Calu3 (cell line): ENCODE measurements at regions not wholly inside any gene's neighbourhood (a gene's known extent, or its start where the extent isn't known, plus 50 kb on each side); places are given as distances from the start of the nearest gene placed in this dataset.
"Not testable (repeated sequence)": the region's sequence is repeated elsewhere in the genome, so short reads cannot be mapped to it uniquely, and the experiment has no call there.

ENCODE experiments used
- BruUV-seq: library from RNA; stranded (reverse); fragments of 400-500 nt; replicated peaks from 2 replicates; lab custom pipeline; 2021; lab: Mats Ljungman, UMichigan
- CTCF ChIA-PET: fragments of 300-600 bp; sonication (Branson Sonifier 250); formaldehyde crosslinking; loops from one replicate; lab custom pipeline; 2022; ENCODE audit warnings: antibody characterized with exemption; lab: Charles Lee
- DNase-seq: peaks from one replicate; pipeline ENCODE4 v3.0.0; 2022
- H3K27ac Mint-ChIP-seq: one replicate; pipeline ENCODE4 v1.8.0; 2022; ENCODE audit warnings: mixed read lengths; ENCODE audit not compliant: unreplicated experiment
- H3K27me3 Mint-ChIP-seq: one replicate; pipeline ENCODE4 v1.8.0; 2022; ENCODE audit warnings: mixed read lengths; ENCODE audit not compliant: unreplicated experiment
- H3K36me3 Mint-ChIP-seq: one replicate; pipeline ENCODE4 v1.8.0; 2022; ENCODE audit warnings: mild to moderate bottlenecking, moderate library complexity, mixed read lengths; ENCODE audit not compliant: insufficient read depth, unreplicated experiment
- H3K4me1 Mint-ChIP-seq: one replicate; pipeline ENCODE4 v1.8.0; 2022; ENCODE audit warnings: mild to moderate bottlenecking, low read depth, mixed read lengths; ENCODE audit not compliant: unreplicated experiment
- H3K4me3 Mint-ChIP-seq: one replicate; pipeline ENCODE4 v1.8.0; 2022; ENCODE audit warnings: mild to moderate bottlenecking, low read depth, moderate library complexity, mixed read lengths; ENCODE audit not compliant: unreplicated experiment
- H3K9me3 Mint-ChIP-seq: one replicate; pipeline ENCODE4 v1.8.0; 2022; ENCODE audit warnings: low read depth, mixed read lengths; ENCODE audit not compliant: unreplicated experiment
- CTCF ChIP-seq: fragments of 200-600 bp; IDR thresholded peaks from one replicate; pipeline ENCODE4 v1.8.0; 2022; ENCODE audit warnings: antibody characterized with exemption; ENCODE audit not compliant: unreplicated experiment
- intact Hi-C: fragments of 100-400 bp; cut with micrococcal nuclease; formaldehyde crosslinking; loops from one replicate; pipeline ENCODE4 v1.10.0; 2022; ENCODE audit not compliant: unreplicated experiment

- H3K27ac Mint-ChIP-seq, result no peak overlapping the region
- BruUV-seq, result no TSS peak
- no peaks in the 10 kb centered on the region for H3K27me3 Mint-ChIP-seq
These were observed 154.8 kb upstream of the DAB1 start for GRCh38 chr1:57578680-57579079.

DNA sequence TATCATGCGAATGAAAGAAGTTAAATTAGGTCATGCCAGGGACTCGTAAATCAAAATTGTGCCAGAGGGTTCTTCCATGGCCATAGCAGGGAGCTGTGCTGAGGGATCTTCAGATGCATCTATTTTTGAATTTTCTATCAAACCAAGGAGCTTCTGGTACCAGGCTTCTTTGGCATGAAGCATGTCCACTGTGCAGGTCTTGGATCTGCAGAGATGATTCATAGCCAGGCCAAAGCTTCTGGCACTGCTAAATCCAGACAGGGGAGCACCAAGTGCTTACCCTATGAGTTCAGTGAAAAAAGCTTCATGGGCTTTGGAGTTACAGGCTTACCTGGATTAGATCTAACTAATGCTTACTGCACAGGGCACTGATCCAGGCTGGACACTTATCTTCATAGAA is 154.2 kb upstream of the DAB1 start:
- no peaks in the 10 kb centered on the region for H3K4me1 Mint-ChIP-seq
- no peak overlapping the region for H3K27ac Mint-ChIP-seq
- H3K27me3 Mint-ChIP-seq, result no peaks in the 10 kb centered on the region
- no TSS peak for BruUV-seq
- no peak for TF ChIP-seq CTCF
- H3K9me3 Mint-ChIP-seq, result peaks cover 3% of the 10 kb centered on the region
- CTCF ChIA-PET, result no interaction called here
- no peak for DNase-seq
- H3K4me3 Mint-ChIP-seq, result no peak overlapping the region
- H3K36me3 Mint-ChIP-seq, result no peaks in the 10 kb centered on the region
- intact Hi-C loops, result no loop called here

More at GRCh38 chr1:57578680-57579079, 154.8 kb upstream of the DAB1 start:
- no peaks in the 10 kb centered on the region for H3K36me3 Mint-ChIP-seq
- H3K4me1 Mint-ChIP-seq, result no peaks in the 10 kb centered on the region
- H3K9me3 Mint-ChIP-seq, result peaks cover 3% of the 10 kb centered on the region
- H3K4me3 Mint-ChIP-seq, result no peak overlapping the region
- CTCF ChIA-PET, result no interaction called here
- no peak for TF ChIP-seq CTCF
- DNase-seq, result no peak
- intact Hi-C loops, result no loop called here

GRCh38 chr1:57576756-57577155 is 152.9 kb upstream of the DAB1 start:
- H3K9me3 Mint-ChIP-seq, result peaks cover 6% of the 10 kb centered on the region
- no peak overlapping the region for H3K4me3 Mint-ChIP-seq
- BruUV-seq, result no TSS peak

GRCh38 chr1:57572016-57572415 is 148.2 kb upstream of the DAB1 start:
- TF ChIP-seq CTCF, result no peak
- no TSS peak for BruUV-seq
- H3K27me3 Mint-ChIP-seq, result no peaks in the 10 kb centered on the region
- no peak for DNase-seq
- intact Hi-C loops, result no loop called here
- peaks cover 6% of the 10 kb centered on the region for H3K9me3 Mint-ChIP-seq
- H3K4me1 Mint-ChIP-seq, result no peaks in the 10 kb centered on the region
- no peak overlapping the region for H3K4me3 Mint-ChIP-seq
- CTCF ChIA-PET, result no interaction called here
- H3K36me3 Mint-ChIP-seq, result no peaks in the 10 kb centered on the region
- H3K27ac Mint-ChIP-seq, result no peak overlapping the region

More at GRCh38 chr1:57576756-57577155, 152.9 kb upstream of the DAB1 start:
- no peak for DNase-seq
- intact Hi-C loops, result no loop called here
- TF ChIP-seq CTCF, result no peak
- H3K27me3 Mint-ChIP-seq, result no peaks in the 10 kb centered on the region
- CTCF ChIA-PET, result no interaction called here
- H3K4me1 Mint-ChIP-seq, result no peaks in the 10 kb centered on the region
- H3K36me3 Mint-ChIP-seq, result no peaks in the 10 kb centered on the region
- no peak overlapping the region for H3K27ac Mint-ChIP-seq

- BruUV-seq, H3K4me3 Mint-ChIP-seq, H3K27me3 Mint-ChIP-seq, DNase-seq, H3K4me1 Mint-ChIP-seq, intact Hi-C loops, H3K27ac Mint-ChIP-seq, CTCF ChIA-PET, H3K36me3 Mint-ChIP-seq: not testable (repeated sequence)
- peaks cover 15% of the 10 kb centered on the region for H3K9me3 Mint-ChIP-seq
These were observed 134.2 kb upstream of the DAB1 start for GRCh38 chr1:57558066-57558465.
